IMR-90 (cell line): ENCODE measurements at regions not wholly inside any gene's neighbourhood (a gene's known extent, or its start where the extent isn't known, plus 50 kb on each side); places are given as distances from the start of the nearest gene placed in this dataset.

Experiments used
- ATAC-seq: fragments of 200-7000 bp; cut with Tn5 transposase; 2 replicates; pipeline ENCODE4 v1.9.1; 2020; ENCODE audit warnings: low read depth, mild to moderate bottlenecking, moderate library complexity
- BruUV-seq: library from RNA; stranded (reverse); fragments of 400-500 nt; replicated peaks from 2 replicates; lab custom pipeline; 2021; lab: Mats Ljungman, UMichigan
- CTCF ChIA-PET: fragments of 300-600 bp; formaldehyde crosslinking; extraction: SDS; loops from one replicate; lab custom pipeline; 2021; ENCODE audit warnings: antibody characterized with exemption; lab: Yijun Ruan, JAX
- POLR2A ChIA-PET: fragments of 300-600 bp; sonication (Branson Sonifier 250); formaldehyde crosslinking; loops from one replicate; lab custom pipeline; 2022; ENCODE audit warnings: antibody characterized with exemption; ENCODE audit not compliant: unreplicated experiment; lab: Charles Lee
- DNase-seq: peaks from one replicate; pipeline ENCODE4 v3.0.0; 2013
- H2AFZ ChIP-seq: replicated peaks from 2 replicates; pipeline ENCODE3; 2013; ENCODE audit warnings: low read length, mild to moderate bottlenecking; ENCODE audit not compliant: poor library complexity
- H2AK5ac ChIP-seq: 2 replicates; pipeline ENCODE4 v1.6.1; 2013; ENCODE audit warnings: low read depth, low read length, inconsistent platforms
- H2AK9ac ChIP-seq: replicated peaks from 2 replicates; pipeline ENCODE3; 2013; ENCODE audit warnings: mild to moderate bottlenecking, low read depth, low read length, moderate library complexity; ENCODE audit not compliant: poor library complexity
- H2BK120ac ChIP-seq: 2 replicates; pipeline ENCODE4 v1.6.1; 2013; ENCODE audit warnings: low read depth, low read length, inconsistent platforms
- H2BK15ac ChIP-seq: 3 replicates; pipeline ENCODE4 v1.6.1; 2013; ENCODE audit warnings: low read depth, low read length, inconsistent platforms
- H2BK20ac ChIP-seq: 2 replicates; pipeline ENCODE4 v1.6.1; 2013; ENCODE audit warnings: low read depth, mild to moderate bottlenecking, inconsistent platforms, low read length, moderate library complexity
- H2BK5ac ChIP-seq: 2 replicates; pipeline ENCODE4 v1.6.1; 2013; ENCODE audit warnings: mild to moderate bottlenecking, low read depth, low read length, inconsistent platforms; ENCODE audit not compliant: poor library complexity, severe bottlenecking
- H3K14ac ChIP-seq: replicated peaks from 2 replicates; pipeline ENCODE4 v1.6.1; 2013; ENCODE audit warnings: low read depth, low read length, inconsistent platforms
- H3K18ac ChIP-seq: 2 replicates; pipeline ENCODE4 v1.6.1; 2013; ENCODE audit warnings: low read depth, low read length, control low read depth
- H3K23ac ChIP-seq: 2 replicates; pipeline ENCODE4 v1.6.1; 2013; ENCODE audit warnings: low read depth, low read length, inconsistent platforms
- H3K27ac ChIP-seq: 2 replicates; pipeline ENCODE4 v1.5.1; 2013; ENCODE audit warnings: mild to moderate bottlenecking, control low read depth, low read length; ENCODE audit not compliant: insufficient read depth
- H3K27me3 ChIP-seq: 2 replicates; pipeline ENCODE4 v1.6.1; 2013; ENCODE audit warnings: low read length; ENCODE audit not compliant: control insufficient read depth, insufficient read depth
- H3K36me3 ChIP-seq: 2 replicates; pipeline ENCODE4 v1.6.1; 2013; ENCODE audit warnings: low read length, mixed read lengths; ENCODE audit not compliant: control insufficient read depth, insufficient read depth
- H3K4ac ChIP-seq: 2 replicates; pipeline ENCODE4 v1.6.1; 2013; ENCODE audit warnings: low read depth, low read length, inconsistent platforms
- H3K4me1 ChIP-seq: 2 replicates; pipeline ENCODE4 v1.6.1; 2013; ENCODE audit warnings: low read length, mixed read lengths; ENCODE audit not compliant: control insufficient read depth, insufficient read depth
- H3K4me2 ChIP-seq: 2 replicates; pipeline ENCODE4 v1.6.1; 2013; ENCODE audit warnings: low read depth, mild to moderate bottlenecking, control low read depth, low read length, moderate library complexity
- H3K4me3 ChIP-seq: 2 replicates; pipeline ENCODE4 v1.5.1; 2013; ENCODE audit warnings: low read depth, mild to moderate bottlenecking, control low read depth, low read length, moderate library complexity; ENCODE audit not compliant: insufficient read depth
- H3K56ac ChIP-seq: 2 replicates; pipeline ENCODE4 v1.6.1; 2013; ENCODE audit warnings: low read length, inconsistent platforms; ENCODE audit not compliant: insufficient read depth; ENCODE audit errors: extremely low read depth
- H3K79me1 ChIP-seq, 2 experiments: 2 replicates each; pipeline ENCODE4 v1.6.1; 2013; ENCODE audit warnings: low read length in 2 of 2, inconsistent platforms in 1 of 2, low read depth in 1 of 2
- H3K9ac ChIP-seq: 2 replicates; pipeline ENCODE4 v1.6.1; 2013; ENCODE audit warnings: low read depth, low read length, control low read depth
- H3K9me1 ChIP-seq: 2 replicates; pipeline ENCODE4 v1.6.1; 2013; ENCODE audit warnings: low read length, inconsistent platforms; ENCODE audit not compliant: insufficient read depth
- H3K9me3 ChIP-seq: 2 replicates; pipeline ENCODE4 v1.6.1; 2013; ENCODE audit warnings: low read length; ENCODE audit not compliant: control insufficient read depth, insufficient read depth
- H4K20me1 ChIP-seq: 2 replicates; pipeline ENCODE4 v1.6.1; 2013; ENCODE audit warnings: low read length, inconsistent platforms; ENCODE audit not compliant: insufficient read depth
- H4K5ac ChIP-seq: 2 replicates; pipeline ENCODE4 v1.6.1; 2013; ENCODE audit warnings: mild to moderate bottlenecking, low read depth, low read length, control low read depth
- H4K8ac ChIP-seq, 2 experiments: 2 replicates each; pipeline ENCODE4 v1.6.1; 2013; ENCODE audit warnings: low read depth in 2 of 2, low read length in 2 of 2, control low read depth in 1 of 2, inconsistent platforms in 1 of 2
- H4K91ac ChIP-seq: 2 replicates; pipeline ENCODE4 v1.6.1; 2013; ENCODE audit warnings: low read depth, low read length, inconsistent platforms; ENCODE audit not compliant: insufficient read depth
- BHLHE40 ChIP-seq: fragments of 150-350 bp; IDR thresholded peaks from 2 replicates; pipeline ENCODE4 v1.6.1; 2016; ENCODE audit warnings: mild to moderate bottlenecking, low read depth, low read length
- CEBPB ChIP-seq: IDR thresholded peaks from 2 replicates; pipeline ENCODE4 v1.6.1; 2012; ENCODE audit warnings: low read depth, low read length, improper control_type of control experiment
- CHD1 ChIP-seq: IDR thresholded peaks from 2 replicates; pipeline ENCODE4 v1.6.1; 2012; ENCODE audit warnings: low read depth, low read length, improper control_type of control experiment
- FOS ChIP-seq: fragments of 150-350 bp; IDR thresholded peaks from 2 replicates; pipeline ENCODE4 v1.6.1; 2016; ENCODE audit warnings: low read depth, low read length
- MAFK ChIP-seq: IDR thresholded peaks from 2 replicates; pipeline ENCODE4 v1.6.1; 2012; ENCODE audit warnings: low read depth, low read length, improper control_type of control experiment
- MAZ ChIP-seq: IDR thresholded peaks from 2 replicates; pipeline ENCODE4 v1.6.1; 2012; ENCODE audit warnings: low read depth, mild to moderate bottlenecking, low read length, improper control_type of control experiment, moderate library complexity, borderline replicate concordance
- MXI1 ChIP-seq: IDR thresholded peaks from 2 replicates; pipeline ENCODE4 v1.6.1; 2012; ENCODE audit warnings: low read depth, mild to moderate bottlenecking, low read length, moderate library complexity, borderline replicate concordance
- NFE2L2 ChIP-seq: fragments of 150-350 bp; IDR thresholded peaks from 2 replicates; pipeline ENCODE4 v1.6.1; 2016; ENCODE audit warnings: low read depth, mild to moderate bottlenecking, low read length
- RAD21 ChIP-seq: IDR thresholded peaks from 2 replicates; pipeline ENCODE4 v1.6.1; 2012; ENCODE audit warnings: low read length, improper control_type of control experiment
- RCOR1 ChIP-seq: IDR thresholded peaks from 2 replicates; pipeline ENCODE4 v1.6.1; 2012; ENCODE audit warnings: mild to moderate bottlenecking, low read length, improper control_type of control experiment; ENCODE audit not compliant: insufficient replicate concordance
- RFX5 ChIP-seq: IDR thresholded peaks from 2 replicates; pipeline ENCODE4 v1.8.0; 2012; ENCODE audit warnings: low read depth, mild to moderate bottlenecking, low read length, moderate library complexity
- SMC3 ChIP-seq: fragments of 150-350 bp; IDR thresholded peaks from 2 replicates; pipeline ENCODE4 v1.6.1; 2016; ENCODE audit warnings: low read depth, mild to moderate bottlenecking, antibody characterized with exemption, low read length, moderate library complexity
- WGBS, 2 experiments: methylation state at CpG; one replicate each; pipeline versions ENCODE4 v1.1.5 to v1.1.7; 2013; ENCODE audit warnings: missing lambda C conversion rate in 2 of 2; ENCODE audit not compliant: insufficient read length in 1 of 2; ENCODE audit errors: extremely low coverage in 2 of 2; 5-methylcytosine and 5-hydroxymethylcytosine counted together
- dilution Hi-C: fragments of 300-500 bp; cut with HindIII; formaldehyde crosslinking; loops from one replicate; pipeline ENCODE4 v1.14.3; 2018; ENCODE audit warnings: low sequenced_read_pairs; ENCODE audit not compliant: unreplicated experiment
- in situ Hi-C: fragments of 300-500 bp; cut with MboI; formaldehyde crosslinking; loops from 3 replicates; pipeline ENCODE4 v1.14.3; 2019; ENCODE audit warnings: low sequenced_read_pairs, inconsistent platforms, mixed read lengths
- intact Hi-C: fragments of 100-400 bp; cut with micrococcal nuclease; formaldehyde crosslinking; loops from 2 replicates; pipeline ENCODE4 v1.10.0; 2022
- TF ChIP-seq, protein P1 (sequence below): fragments of 150-350 bp; IDR thresholded peaks from 2 replicates; pipeline ENCODE4 v1.6.1; 2017; ENCODE audit warnings: mild to moderate bottlenecking, antibody characterized with exemption, low read length, low read depth
- TF ChIP-seq, protein P2 (sequence below): conservative IDR thresholded peaks from 2 replicates; pipeline ENCODE4 v1.5.1; 2012; ENCODE audit warnings: mild to moderate bottlenecking, low read depth, low read length, improper control_type of control experiment

DNA sequence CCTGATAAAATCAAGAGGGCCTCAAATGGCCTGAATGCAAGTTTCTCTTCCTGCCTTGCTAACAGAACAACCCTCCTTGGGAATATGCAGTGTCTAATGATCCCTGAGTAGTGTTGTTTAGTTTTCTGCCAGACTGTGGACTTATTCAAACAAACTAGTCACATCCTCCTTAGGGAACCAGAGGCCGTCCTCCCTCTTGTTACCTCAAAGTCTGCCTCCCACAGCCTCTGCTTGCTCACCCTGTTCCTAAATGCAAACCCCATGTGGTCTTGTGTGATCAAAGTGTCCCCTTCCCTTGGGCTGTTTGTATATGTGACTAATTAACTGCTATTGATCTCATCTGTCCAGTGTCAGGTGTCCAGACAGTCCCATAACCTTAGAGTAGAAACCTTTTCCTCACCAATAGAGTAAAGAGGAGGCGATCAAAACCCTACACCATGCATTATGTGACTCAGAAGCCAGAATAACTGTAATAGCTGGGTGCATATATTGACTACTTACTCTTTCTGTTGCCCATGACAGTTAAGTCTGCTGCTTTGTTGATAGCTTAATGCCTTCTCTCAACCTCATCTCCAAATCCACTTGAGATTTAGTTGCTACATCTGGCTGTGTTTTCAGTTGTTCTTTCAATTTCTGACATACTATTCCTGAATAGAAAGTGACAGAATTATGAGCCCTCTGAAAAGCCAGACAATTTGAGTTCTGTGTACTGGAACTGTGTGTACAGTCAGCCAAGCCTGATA, 473.0 kb upstream of the NWD2 start:
- H3K14ac ChIP-seq, result no peak overlapping the region
- no peak for ATAC-seq
- H2AFZ ChIP-seq, result no peak overlapping the region
- H3K27ac ChIP-seq, result no peak overlapping the region
- no peak overlapping the region for H3K4me3 ChIP-seq
- no peak overlapping the region for H3K56ac ChIP-seq
- no peak for DNase-seq
- in situ Hi-C loops, result no loop called here
- no peak overlapping the region for H4K8ac ChIP-seq
- no peak overlapping the region for H4K91ac ChIP-seq
- POLR2A ChIA-PET, result no interaction called here
- H3K9me1 ChIP-seq, result no peaks in the 10 kb centered on the region
- no peaks in the 10 kb centered on the region for H3K4me1 ChIP-seq
- TF ChIP-seq CHD1, result no peak
- no peak for TF ChIP-seq CEBPB
- TF ChIP-seq, protein P1, sequence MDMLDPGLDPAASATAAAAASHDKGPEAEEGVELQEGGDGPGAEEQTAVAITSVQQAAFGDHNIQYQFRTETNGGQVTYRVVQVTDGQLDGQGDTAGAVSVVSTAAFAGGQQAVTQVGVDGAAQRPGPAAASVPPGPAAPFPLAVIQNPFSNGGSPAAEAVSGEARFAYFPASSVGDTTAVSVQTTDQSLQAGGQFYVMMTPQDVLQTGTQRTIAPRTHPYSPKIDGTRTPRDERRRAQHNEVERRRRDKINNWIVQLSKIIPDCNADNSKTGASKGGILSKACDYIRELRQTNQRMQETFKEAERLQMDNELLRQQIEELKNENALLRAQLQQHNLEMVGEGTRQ, result no peak
- no peak for TF ChIP-seq RFX5
- TF ChIP-seq SMC3, result no peak
- TF ChIP-seq, protein P2, sequence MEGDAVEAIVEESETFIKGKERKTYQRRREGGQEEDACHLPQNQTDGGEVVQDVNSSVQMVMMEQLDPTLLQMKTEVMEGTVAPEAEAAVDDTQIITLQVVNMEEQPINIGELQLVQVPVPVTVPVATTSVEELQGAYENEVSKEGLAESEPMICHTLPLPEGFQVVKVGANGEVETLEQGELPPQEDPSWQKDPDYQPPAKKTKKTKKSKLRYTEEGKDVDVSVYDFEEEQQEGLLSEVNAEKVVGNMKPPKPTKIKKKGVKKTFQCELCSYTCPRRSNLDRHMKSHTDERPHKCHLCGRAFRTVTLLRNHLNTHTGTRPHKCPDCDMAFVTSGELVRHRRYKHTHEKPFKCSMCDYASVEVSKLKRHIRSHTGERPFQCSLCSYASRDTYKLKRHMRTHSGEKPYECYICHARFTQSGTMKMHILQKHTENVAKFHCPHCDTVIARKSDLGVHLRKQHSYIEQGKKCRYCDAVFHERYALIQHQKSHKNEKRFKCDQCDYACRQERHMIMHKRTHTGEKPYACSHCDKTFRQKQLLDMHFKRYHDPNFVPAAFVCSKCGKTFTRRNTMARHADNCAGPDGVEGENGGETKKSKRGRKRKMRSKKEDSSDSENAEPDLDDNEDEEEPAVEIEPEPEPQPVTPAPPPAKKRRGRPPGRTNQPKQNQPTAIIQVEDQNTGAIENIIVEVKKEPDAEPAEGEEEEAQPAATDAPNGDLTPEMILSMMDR, result no peak
- no peak for TF ChIP-seq NFE2L2
- no peak for TF ChIP-seq MAZ
- TF ChIP-seq MAFK, result no peak
- TF ChIP-seq RAD21, result no peak
- TF ChIP-seq RCOR1, result no peak
- TF ChIP-seq BHLHE40, result no peak
- TF ChIP-seq FOS, result no peak
- no peak for TF ChIP-seq MXI1
- H2AK5ac ChIP-seq, result no peak overlapping the region
- no peaks in the 10 kb centered on the region for H3K36me3 ChIP-seq
- dilution Hi-C loops, result no loop called here
- H3K9me3 ChIP-seq, result peaks cover 7% of the 10 kb centered on the region; the same call in 1 of the 2 replicates
- H2AK9ac ChIP-seq, result no peak overlapping the region
- H4K5ac ChIP-seq, result no peak overlapping the region
- CTCF ChIA-PET, result no interaction called here
- H3K4ac ChIP-seq, result no peak overlapping the region
- H3K18ac ChIP-seq, result no peak overlapping the region
- no peak overlapping the region for H2BK20ac ChIP-seq
- no peak overlapping the region for H2BK15ac ChIP-seq
- H2BK5ac ChIP-seq, result no peak overlapping the region
- intact Hi-C loops, result no loop called here
- no peak overlapping the region for H3K9ac ChIP-seq
- no peaks in the 10 kb centered on the region for H4K20me1 ChIP-seq
- H3K4me2 ChIP-seq, result no peak overlapping the region
- H3K79me1 ChIP-seq, result no peaks in the 10 kb centered on the region
- H2BK120ac ChIP-seq, result no peak overlapping the region
- no CpG with 5 or more reads among the region's 2 CpGs for WGBS, 2 experiments
- H3K27me3 ChIP-seq, result no peaks in the 10 kb centered on the region
- no peak overlapping the region for H3K23ac ChIP-seq
- BruUV-seq, result no TSS peak
